A549 (cell line): ENCODE measurements at regions not wholly inside any gene's neighbourhood (a gene's known extent, or its start where the extent isn't known, plus 50 kb on each side); places are given as distances from the start of the nearest gene placed in this dataset.

Source experiments
- ATAC-seq, 2 experiments: fragments of 200-7000 bp in 1 of 2; fragments of >200 bp in 1 of 2; cut with Nextera tagmentation in 1 of 2; cut with Tn5 transposase in 1 of 2; 3 replicates each; pipeline versions ENCODE4 v1.8.0 to v1.9.1; 2018 to 2020; ENCODE audit warnings: mild to moderate bottlenecking in 1 of 2, moderate library complexity in 1 of 2
- CTCF ChIA-PET: fragments of 300-600 bp; sonication (Branson Sonifier 250); formaldehyde crosslinking; extraction: SDS; loops from one replicate; lab custom pipeline; 2021; ENCODE audit warnings: antibody characterized with exemption, inconsistent platforms; lab: Yijun Ruan, JAX
- POLR2A ChIA-PET: fragments of 350-600 bp; formaldehyde crosslinking; extraction: SDS; loops from one replicate; lab custom pipeline; 2021; ENCODE audit warnings: antibody characterized with exemption, inconsistent platforms; lab: Yijun Ruan, JAX
- DNase-seq, 2 experiments: peaks; one replicate each; pipeline versions ENCODE4 v3.0.0 to v3.0.0-alpha.2; 2011 to 2016; ENCODE audit warnings: low read depth in 1 of 2, low spot score in 1 of 2
- FAIRE-seq: peaks from 2 replicates; lab custom pipeline; 2011; peaks lifted over from hg19 to GRCh38; lab: Jason Lieb, UNC
- H3K27ac ChIP-seq, 2 experiments: fragments of >200 bp; sonication (Bioruptor Twin); formaldehyde crosslinking; 3 replicates each; pipeline ENCODE4 v1.5.1; 2016 to 2017
- H3K4me1 ChIP-seq: fragments of >200 bp; sonication (Bioruptor Twin); formaldehyde crosslinking; 3 replicates; pipeline ENCODE4 v1.6.1; 2016
- H3K4me2 ChIP-seq: fragments of >200 bp; sonication (Bioruptor Twin); formaldehyde crosslinking; 3 replicates; pipeline ENCODE4 v1.6.1; 2016
- H3K4me3 ChIP-seq: fragments of >200 bp; sonication (Bioruptor Twin); formaldehyde crosslinking; 3 replicates; pipeline ENCODE4 v1.5.1; 2016
- H3K9me3 ChIP-seq: fragments of >200 bp; sonication (Bioruptor Twin); formaldehyde crosslinking; 3 replicates; pipeline ENCODE4 v1.6.1; 2016
- ATOH8 ChIP-seq: fragments of 250-450 bp; sonication (Bioruptor Pico); IDR thresholded peaks from 2 replicates; pipeline ENCODE4 v1.5.0; 2020; ENCODE audit warnings: low read depth, mild to moderate bottlenecking, moderate library complexity
- BCL3 ChIP-seq: fragments of >200 bp; sonication (Bioruptor Twin); formaldehyde crosslinking; IDR thresholded peaks from 3 replicates; pipeline ENCODE4 v1.6.1; 2016
- BHLHE40 ChIP-seq: IDR thresholded peaks from 2 replicates; pipeline ENCODE4 v1.6.1; 2012; ENCODE audit warnings: low read depth, low read length, inconsistent platforms
- CBX2 ChIP-seq: fragments of 200-600 bp; sonication (generic); IDR thresholded peaks from 2 replicates; pipeline ENCODE4 v1.6.1; 2016; ENCODE audit warnings: low read depth, mild to moderate bottlenecking, borderline replicate concordance
- CHD2 ChIP-seq: fragments of 150-350 bp; IDR thresholded peaks from 2 replicates; pipeline ENCODE4 v1.6.1; 2014; ENCODE audit warnings: low read length; ENCODE audit not compliant: partially characterized antibody
- CTCF ChIP-seq: fragments of >200 bp; sonication (Bioruptor Twin); formaldehyde crosslinking; IDR thresholded peaks from 3 replicates; pipeline ENCODE4 v1.5.1; 2016
- EHF ChIP-seq: fragments of 250-450 bp; sonication (Bioruptor Pico); IDR thresholded peaks from 2 replicates; pipeline ENCODE4 v1.5.0; 2020; ENCODE audit warnings: mild to moderate bottlenecking
- ELK1 ChIP-seq: fragments of 150-350 bp; IDR thresholded peaks from 2 replicates; pipeline ENCODE4 v1.6.1; 2014; ENCODE audit warnings: low read depth, mild to moderate bottlenecking, low read length
- EP300 ChIP-seq, 2 experiments: fragments of >200 bp; sonication (Bioruptor Twin); formaldehyde crosslinking; IDR thresholded peaks; 2 replicates in 1 of 2; 3 replicates in 1 of 2; pipeline ENCODE4 v1.6.1; 2016 to 2017
- ESRRA ChIP-seq: fragments of 150-350 bp; IDR thresholded peaks from 2 replicates; pipeline ENCODE4 v1.6.1; 2014; ENCODE audit warnings: mild to moderate bottlenecking, low read length, borderline replicate concordance
- FOXS1 ChIP-seq: fragments of 250-450 bp; sonication (Bioruptor Pico); IDR thresholded peaks from 2 replicates; pipeline ENCODE4 v1.5.0; 2020; ENCODE audit warnings: mild to moderate bottlenecking, moderate library complexity
- HEYL ChIP-seq: fragments of 250-450 bp; sonication (Bioruptor Pico); IDR thresholded peaks from 2 replicates; pipeline ENCODE4 v1.8.0; 2021; ENCODE audit warnings: mild to moderate bottlenecking, moderate library complexity
- HOXA7 ChIP-seq: fragments of 250-450 bp; sonication (Bioruptor Pico); IDR thresholded peaks from 2 replicates; pipeline ENCODE4 v1.5.0; 2020; ENCODE audit warnings: mild to moderate bottlenecking, moderate library complexity
- JUN ChIP-seq, 2 experiments: fragments of >200 bp; sonication (Bioruptor Twin); formaldehyde crosslinking; IDR thresholded peaks; 2 replicates in 1 of 2; 3 replicates in 1 of 2; pipeline ENCODE4 v1.6.1; 2016 to 2017
- KDM1A ChIP-seq: fragments of 200-600 bp; sonication (generic); IDR thresholded peaks from 2 replicates; pipeline ENCODE4 v1.6.1; 2016; ENCODE audit warnings: low read depth, mild to moderate bottlenecking
- MYC ChIP-seq: IDR thresholded peaks from 2 replicates; pipeline ENCODE4 v1.6.1; 2012; ENCODE audit warnings: mild to moderate bottlenecking, inconsistent platforms, low read length, improper control_type of control experiment, borderline replicate concordance
- NFE2L2 ChIP-seq: fragments of 150-350 bp; conservative IDR thresholded peaks from 2 replicates; pipeline ENCODE4 v1.6.1; 2014; ENCODE audit warnings: low read length
- NR3C1 ChIP-seq: fragments of >200 bp; sonication (Bioruptor Twin); formaldehyde crosslinking; IDR thresholded peaks from 3 replicates; pipeline ENCODE4 v1.6.1; 2017
- PHF8 ChIP-seq: fragments of 200-600 bp; sonication (generic); IDR thresholded peaks from 2 replicates; pipeline ENCODE4 v1.6.1; 2016; ENCODE audit warnings: low read depth, mild to moderate bottlenecking, antibody characterized with exemption, moderate library complexity, borderline replicate concordance
- RARB ChIP-seq: fragments of 250-450 bp; sonication (Bioruptor Pico); IDR thresholded peaks from 2 replicates; pipeline ENCODE4 v1.8.0; 2021; ENCODE audit warnings: mild to moderate bottlenecking, moderate library complexity
- RCOR1 ChIP-seq: fragments of 150-350 bp; IDR thresholded peaks from 2 replicates; pipeline ENCODE4 v1.6.1; 2014; ENCODE audit warnings: antibody characterized with exemption, low read length, low read depth
- REST ChIP-seq: fragments of 200-600 bp; sonication (generic); IDR thresholded peaks from 2 replicates; pipeline ENCODE4 v1.6.1; 2016; ENCODE audit warnings: antibody characterized with exemption, mild to moderate bottlenecking, moderate library complexity
- RFX5 ChIP-seq: fragments of 450-650 bp; IDR thresholded peaks from 2 replicates; pipeline ENCODE4 v1.7.1; 2014; ENCODE audit warnings: antibody characterized with exemption, mild to moderate bottlenecking, moderate library complexity
- SMC3 ChIP-seq: fragments of >200 bp; sonication (Bioruptor Twin); formaldehyde crosslinking; IDR thresholded peaks from 3 replicates; pipeline ENCODE4 v1.6.1; 2018; ENCODE audit warnings: inconsistent platforms
- TFCP2L1 ChIP-seq: fragments of 250-450 bp; sonication (Bioruptor Pico); IDR thresholded peaks from 2 replicates; pipeline ENCODE4 v1.5.0; 2021; ENCODE audit warnings: mild to moderate bottlenecking
- ZC3H11A ChIP-seq: fragments of 450-650 bp; IDR thresholded peaks from 2 replicates; pipeline ENCODE4 v1.6.1; 2014; ENCODE audit warnings: antibody characterized with exemption, mild to moderate bottlenecking
- ZFP36 ChIP-seq: fragments of 450-650 bp; IDR thresholded peaks from 2 replicates; pipeline ENCODE4 v1.6.1; 2014; ENCODE audit warnings: borderline replicate concordance; ENCODE audit not compliant: partially characterized antibody
- ZNF302 ChIP-seq: fragments of 250-450 bp; sonication (Bioruptor Pico); IDR thresholded peaks from 2 replicates; pipeline ENCODE4 v1.9.0; 2021; ENCODE audit warnings: inconsistent platforms, mild to moderate bottlenecking, moderate library complexity
- WGBS: methylation state at CpG from one replicate; pipeline ENCODE4 v1.1.6; 2017; ENCODE audit errors: missing lambda C conversion rate; 5-methylcytosine and 5-hydroxymethylcytosine counted together

GRCh38 chr4:71260544-71260943 lies 78.3 kb upstream of the SLC4A4 start:
- Histone ChIP-seq H3K9me3 (no peaks in the 10 kb centered on the region), H3K4me1 (no peaks in the 10 kb centered on the region), H3K27ac (no peak overlapping the region), H3K4me2 (no peak overlapping the region), H3K4me3 (no peak overlapping the region)
- WGBS, result 29% methylated on average over 1 of the region's 1 CpG
- TF ChIP-seq HEYL (CRISPR knock-in tag) (no peak), TFCP2L1 (CRISPR knock-in tag) (no peak), CHD2 (no peak), CTCF (no peak), EHF (CRISPR knock-in tag) (no peak), NFE2L2 (no peak), ZC3H11A (no peak), EP300 (IDR thresholded peaks at IDR 0.05) (no peak), BCL3 (no peak), ESRRA (no peak), ELK1 (no peak), NR3C1 (no peak), RARB (CRISPR knock-in tag) (no peak), RFX5 (no peak), HOXA7 (no peak), ATOH8 (no peak), RCOR1 (no peak), ZFP36 (no peak)
- CTCF ChIA-PET, result interaction anchor here (0.8 kb wide), 1 partner anchor 103 kb away, joined by 3 read pairs; no protein-coding TSS in a partner anchor
- no peak for ATAC-seq
- DNase-seq, result no peak
- POLR2A ChIA-PET, result no interaction called here
- no peak for FAIRE-seq

- POLR2A ChIA-PET, result no interaction called here
- 74% methylated on average over 6 of the region's 6 CpGs for WGBS
- H3K27ac ChIP-seq, result no peak overlapping the region
Observed at GRCh38 chr4:71261001-71261400, 77.8 kb upstream of the SLC4A4 start.

More at GRCh38 chr4:71261001-71261400, 77.8 kb upstream of the SLC4A4 start:
- Histone ChIP-seq H3K4me2 (no peak overlapping the region), H3K4me1 (no peaks in the 10 kb centered on the region), H3K9me3 (no peaks in the 10 kb centered on the region), H3K4me3 (no peak overlapping the region)
- FAIRE-seq, result no peak
- DNase-seq, result no peak
- no peak for TF ChIP-seq BHLHE40
- no peak for TF ChIP-seq CBX2
- TF ChIP-seq RARB (CRISPR knock-in tag), result no peak
- no peak for TF ChIP-seq REST
- TF ChIP-seq JUN (IDR thresholded peaks at IDR 0.05), result no peak
- TF ChIP-seq KDM1A, result no peak
- TF ChIP-seq MYC, result no peak
- no peak for TF ChIP-seq FOXS1 (CRISPR knock-in tag)
- TF ChIP-seq EHF (CRISPR knock-in tag), result no peak
- no peak for TF ChIP-seq ZNF302
- TF ChIP-seq PHF8, result no peak
- TF ChIP-seq RCOR1, result no peak
- TF ChIP-seq SMC3, result no peak
- CTCF ChIA-PET, result no interaction called here
- ATAC-seq, result no peak
